ENCODE measurements at regions not wholly inside any gene's neighbourhood (a gene's known extent, or its start where the extent isn't known, plus 50 kb on each side); places are given as distances from the start of the nearest gene placed in this dataset.

- DNase-seq (ENCODE audit: low read depth): no peak
Measured at GRCh38 chr2:52934920-52935640, 832.5 kb upstream of the CHAC2 start.

DNA sequence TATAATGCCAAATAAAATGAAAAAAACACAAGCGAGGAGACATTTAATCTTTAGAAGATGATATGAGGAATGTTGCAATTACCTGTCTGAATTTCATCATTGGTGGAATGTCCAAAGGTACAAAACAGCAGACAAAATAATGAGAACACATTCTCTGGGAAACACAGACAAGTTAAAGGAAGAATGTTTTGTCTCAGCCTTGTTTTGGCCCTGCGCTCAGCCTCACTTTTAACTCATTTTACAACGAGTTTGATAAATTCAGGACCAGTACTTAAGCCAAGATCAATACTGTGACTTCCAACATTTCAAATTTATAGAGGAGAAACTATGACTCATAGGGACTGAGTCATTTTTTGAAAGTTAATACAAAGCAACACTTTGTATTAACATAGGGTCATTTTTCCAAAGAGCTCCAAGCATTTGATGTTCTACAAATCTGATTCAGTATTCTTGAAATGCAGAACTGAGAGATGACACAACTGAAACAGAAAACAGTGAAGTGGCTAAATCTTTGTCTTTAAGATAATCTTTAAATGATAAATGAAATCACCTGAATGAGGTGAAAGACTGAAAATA, 833.2 kb upstream of the CHAC2 start:
- peak; percentile 42 for DNase-seq (ENCODE audit: low read depth)

DNA sequence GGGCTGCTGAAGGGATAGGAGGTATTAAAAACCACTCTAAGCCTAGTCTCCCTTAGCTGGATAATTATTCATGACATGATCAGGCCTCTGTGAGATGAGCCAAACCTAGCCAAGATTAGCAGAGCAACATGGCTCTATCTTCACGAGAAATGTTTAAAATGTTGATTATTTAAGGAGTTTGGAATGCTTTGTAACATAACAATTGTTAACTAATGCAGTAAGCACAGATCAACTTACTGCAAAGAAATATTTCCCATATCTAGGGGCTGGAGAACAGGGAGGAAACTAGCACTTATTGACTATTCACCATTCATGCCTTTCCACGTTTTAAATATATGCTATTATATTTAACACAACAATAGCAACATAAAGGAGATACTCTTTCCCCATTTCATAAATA, 833.7 kb upstream of the CHAC2 start:
- no peak for DNase-seq (ENCODE audit: low read depth)

DNA sequence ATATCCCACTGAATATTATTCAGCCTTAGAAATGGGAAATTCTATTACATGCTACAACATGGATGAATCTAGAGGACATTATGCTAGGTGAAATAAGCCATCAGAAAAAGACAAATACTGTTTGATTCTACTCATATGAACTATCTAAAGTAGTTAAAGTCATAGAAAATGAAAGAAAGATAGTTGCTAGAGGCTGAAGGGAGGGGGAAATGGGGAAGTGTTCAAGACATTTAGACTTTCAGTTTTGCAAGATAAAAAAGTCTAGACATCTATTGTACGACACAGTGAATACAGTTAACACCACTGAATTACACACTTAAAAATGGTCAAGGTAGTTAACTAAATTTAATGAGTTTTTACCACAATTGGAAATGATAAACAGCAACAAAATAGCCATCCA, 835.9 kb upstream of the CHAC2 start:
- DNase-seq (ENCODE audit: low read depth): no peak

GRCh38 chr2:52929412-52929811, 838.2 kb upstream of the CHAC2 start:
- DNase-seq (ENCODE audit: low read depth): no peak

GRCh38 chr2:52919673-52920072, 847.9 kb upstream of the CHAC2 start:
- DNase-seq (ENCODE audit: low read depth): no peak

GRCh38 chr2:52918551-52918950, 849.1 kb upstream of the CHAC2 start:
- peak; percentile 48 for DNase-seq (ENCODE audit: low read depth)

- no peak for DNase-seq (ENCODE audit: low read depth)
Measured at GRCh38 chr2:52916981-52917380, 850.6 kb upstream of the CHAC2 start.

- no peak for DNase-seq (ENCODE audit: low read depth)
Measured at GRCh38 chr2:52904355-52904891, 863.2 kb upstream of the CHAC2 start.

DNA sequence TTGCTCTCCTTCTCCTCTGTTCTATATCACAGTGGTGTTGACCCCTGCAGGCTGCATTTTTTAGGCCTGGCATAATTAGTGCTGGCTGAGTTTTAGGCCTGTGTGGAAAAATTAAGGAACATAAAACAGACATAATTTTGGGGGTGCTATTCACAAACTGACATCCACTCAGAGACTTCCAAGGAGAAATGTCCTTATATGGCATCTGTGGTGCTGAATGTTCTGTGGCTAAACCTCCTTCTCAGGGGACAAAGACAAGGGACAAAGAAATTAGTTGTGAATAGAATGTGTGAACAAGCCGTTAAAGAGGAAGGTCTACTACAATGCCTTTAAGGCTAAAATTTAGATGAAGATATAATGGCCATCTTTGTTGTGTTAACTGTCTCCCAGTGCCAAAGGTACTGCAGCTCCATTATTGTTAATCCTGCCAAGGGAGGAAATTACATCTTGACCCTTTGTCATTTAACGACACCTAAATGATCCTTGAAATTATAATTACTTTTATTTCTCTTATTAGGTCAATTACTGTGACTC, 870.0 kb upstream of the CHAC2 start:
- DNase-seq (ENCODE audit: low read depth): no peak

GRCh38 chr2:52895726-52896340, 871.8 kb upstream of the CHAC2 start:
- no peak for DNase-seq (ENCODE audit: low read depth)

GRCh38 chr2:52886556-52886955, 881.0 kb upstream of the CHAC2 start:
- no peak for DNase-seq (ENCODE audit: low read depth)

GRCh38 chr2:52884761-52885352, 882.7 kb upstream of the CHAC2 start:
- DNase-seq (ENCODE audit: low read depth): no peak

DNA sequence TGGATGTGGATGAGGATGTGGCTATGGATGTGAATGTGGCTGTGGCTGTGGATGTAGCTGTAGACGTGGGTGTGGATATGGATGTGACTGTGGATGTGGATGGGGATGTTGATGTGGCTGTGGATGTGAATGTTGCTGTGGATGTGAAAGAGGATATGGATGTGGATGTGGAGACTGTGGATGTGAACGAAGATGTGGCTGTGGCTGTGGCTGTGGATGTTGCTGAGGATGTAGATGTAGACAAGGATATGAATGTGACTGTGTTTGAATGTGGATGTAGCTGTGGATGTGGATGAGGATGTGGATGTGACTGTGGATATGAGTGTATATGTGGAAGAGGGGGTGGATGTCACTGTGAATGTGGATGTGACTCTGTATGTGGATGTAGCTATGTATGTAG, 884.6 kb upstream of the CHAC2 start:
- no peak for DNase-seq (ENCODE audit: low read depth)

- no peak for DNase-seq (ENCODE audit: low read depth)
Measured at GRCh38 chr2:52881606-52882005, 886.0 kb upstream of the CHAC2 start.

GRCh38 chr2:52880872-52881271, 886.7 kb upstream of the CHAC2 start:
- no peak for DNase-seq (ENCODE audit: low read depth)

GRCh38 chr2:52879561-52879960, 888.0 kb upstream of the CHAC2 start:
- DNase-seq (ENCODE audit: low read depth): no peak

DNA sequence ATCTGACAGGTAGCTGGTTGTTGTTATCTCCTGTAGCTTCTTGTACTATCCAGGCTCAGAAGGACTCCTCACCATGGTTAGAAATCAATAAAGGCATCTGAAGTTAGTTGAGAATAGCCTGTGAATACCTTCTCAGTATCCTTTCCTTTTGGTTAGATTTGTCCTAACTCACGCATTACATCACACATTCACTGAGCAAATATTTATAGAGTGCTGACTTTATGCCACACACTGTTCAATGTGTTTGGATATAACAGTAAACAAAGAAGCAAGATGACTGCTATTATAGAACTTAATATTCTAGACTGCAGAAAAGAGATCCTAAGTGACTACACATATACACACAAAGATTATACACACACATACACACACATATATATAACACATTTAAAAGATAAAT, 889.9 kb upstream of the CHAC2 start:
- no peak for DNase-seq (ENCODE audit: low read depth)

- no peak for DNase-seq (ENCODE audit: low read depth)
Measured at GRCh38 chr2:52874466-52875106, 893.0 kb upstream of the CHAC2 start.

DNA sequence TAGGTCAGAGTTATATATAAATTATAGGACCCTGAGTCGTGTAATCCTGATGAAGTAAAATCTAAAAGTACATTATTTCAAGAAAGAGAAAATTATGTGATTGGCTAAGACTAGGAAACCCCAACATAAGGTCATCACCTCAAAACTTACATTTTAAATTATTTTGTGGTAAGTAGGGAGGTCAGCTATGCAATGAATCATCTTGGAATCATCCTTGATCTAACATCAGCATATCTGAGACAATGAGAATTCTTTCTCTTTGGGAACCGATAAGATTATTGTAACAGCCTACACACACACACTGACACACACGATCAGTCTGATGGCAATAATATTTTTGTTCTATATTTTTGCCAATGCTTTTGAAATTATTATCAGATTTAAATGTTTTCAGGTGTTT, 904.8 kb upstream of the CHAC2 start:
- DNase-seq (ENCODE audit: low read depth): peak; percentile 76

- DNase-seq (ENCODE audit: low read depth): no peak
Measured at GRCh38 chr2:52861596-52861995, 906.0 kb upstream of the CHAC2 start.

DNA sequence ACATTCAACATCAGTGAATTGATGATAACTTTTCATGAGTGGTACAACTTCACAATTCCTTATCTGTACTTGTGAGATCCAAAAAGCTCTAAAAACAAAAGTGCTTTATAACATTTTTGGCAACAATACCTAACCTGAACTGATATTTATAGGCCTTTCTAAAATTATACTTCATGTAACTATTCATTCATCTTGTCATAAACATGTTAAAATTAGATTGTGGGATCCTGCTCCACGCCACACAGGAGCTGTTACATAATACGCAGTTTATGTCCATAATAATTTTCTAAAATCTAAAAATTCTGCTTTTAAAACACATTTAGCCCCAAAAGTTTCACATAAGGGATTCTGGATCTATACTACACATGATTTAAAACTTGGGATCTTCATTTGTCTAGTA, 908.5 kb upstream of the CHAC2 start:
- DNase-seq (ENCODE audit: low read depth): no peak

Data from non-pigmented ciliary epithelial cell (primary cell).